ENCODE measurements at regions not wholly inside any gene's neighbourhood (a gene's known extent, or its start where the extent isn't known, plus 50 kb on each side); places are given as distances from the start of the nearest gene placed in this dataset.

DNA sequence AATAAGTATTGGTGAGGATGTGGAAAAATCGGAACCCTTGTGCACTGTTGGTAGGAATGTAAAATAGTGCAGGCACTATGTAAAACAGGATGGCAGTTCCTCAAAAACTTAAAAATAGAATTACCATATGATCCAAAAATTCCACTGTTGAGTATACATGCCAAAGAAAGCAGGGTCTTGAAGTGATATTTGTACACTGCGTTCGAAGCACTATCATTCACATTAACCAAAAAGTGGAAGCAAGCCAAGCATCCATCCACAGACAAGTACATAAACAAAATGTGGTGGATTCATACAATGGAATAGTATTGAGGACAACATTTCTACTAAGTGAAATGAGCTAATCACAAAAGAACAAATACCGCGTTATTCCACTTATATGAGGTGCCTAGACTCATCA is 200.7 kb downstream of the TJP1 start:
- TF ChIP-seq, protein P1, sequence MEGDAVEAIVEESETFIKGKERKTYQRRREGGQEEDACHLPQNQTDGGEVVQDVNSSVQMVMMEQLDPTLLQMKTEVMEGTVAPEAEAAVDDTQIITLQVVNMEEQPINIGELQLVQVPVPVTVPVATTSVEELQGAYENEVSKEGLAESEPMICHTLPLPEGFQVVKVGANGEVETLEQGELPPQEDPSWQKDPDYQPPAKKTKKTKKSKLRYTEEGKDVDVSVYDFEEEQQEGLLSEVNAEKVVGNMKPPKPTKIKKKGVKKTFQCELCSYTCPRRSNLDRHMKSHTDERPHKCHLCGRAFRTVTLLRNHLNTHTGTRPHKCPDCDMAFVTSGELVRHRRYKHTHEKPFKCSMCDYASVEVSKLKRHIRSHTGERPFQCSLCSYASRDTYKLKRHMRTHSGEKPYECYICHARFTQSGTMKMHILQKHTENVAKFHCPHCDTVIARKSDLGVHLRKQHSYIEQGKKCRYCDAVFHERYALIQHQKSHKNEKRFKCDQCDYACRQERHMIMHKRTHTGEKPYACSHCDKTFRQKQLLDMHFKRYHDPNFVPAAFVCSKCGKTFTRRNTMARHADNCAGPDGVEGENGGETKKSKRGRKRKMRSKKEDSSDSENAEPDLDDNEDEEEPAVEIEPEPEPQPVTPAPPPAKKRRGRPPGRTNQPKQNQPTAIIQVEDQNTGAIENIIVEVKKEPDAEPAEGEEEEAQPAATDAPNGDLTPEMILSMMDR (IDR thresholded peaks at IDR 0.05; ENCODE audit: control extremely low read depth in 1 of 3, insufficient read depth in 1 of 3, low read depth in 1 of 3, low read length in 3 of 3): no peak
- no peak for TF ChIP-seq GABPA (IDR thresholded peaks at IDR 0.05; ENCODE audit: borderline replicate concordance, insufficient read depth, low read length)
- TF ChIP-seq POLR2A (IDR thresholded peaks at IDR 0.05; ENCODE audit: control extremely low read depth in 1 of 2, low read depth in 2 of 2, low read length in 2 of 2): no peak
- no peak for TF ChIP-seq CHD2 (IDR thresholded peaks at IDR 0.05; ENCODE audit: low read length)
- TF ChIP-seq CREB1 (IDR thresholded peaks at IDR 0.05): no peak
- no peak for TF ChIP-seq POLR2AphosphoS5 (IDR thresholded peaks at IDR 0.05; ENCODE audit: low read depth, low read length)

Data from H1 (cell line).